MM.1S (cell line): ENCODE measurements at regions not wholly inside any gene's neighbourhood (a gene's known extent, or its start where the extent isn't known, plus 50 kb on each side); places are given as distances from the start of the nearest gene placed in this dataset.

ENCODE experiments used
- DNase-seq: peaks from one replicate; pipeline ENCODE4 v3.0.0-alpha.2; 2015
- H2AFZ ChIP-seq: fragments of 300-600 bp; sonication (generic); 2 replicates; pipeline ENCODE4 v1.6.0; 2016; ENCODE audit warnings: antibody characterized with exemption, low read length
- H3F3A ChIP-seq: fragments of 300-600 bp; sonication (generic); 2 replicates; pipeline ENCODE4 v1.6.1; 2016; ENCODE audit warnings: mild to moderate bottlenecking, antibody characterized with exemption, low read length, moderate library complexity, mixed read lengths; ENCODE audit not compliant: insufficient read depth
- H3K27ac ChIP-seq: fragments of 300-600 bp; sonication (generic); 2 replicates; pipeline ENCODE4 v1.5.1; 2016; ENCODE audit warnings: mild to moderate bottlenecking, low read length
- H3K27me3 ChIP-seq: fragments of 300-600 bp; sonication (generic); replicated peaks from 2 replicates; pipeline ENCODE4 v1.6.0; 2016; ENCODE audit warnings: low read length; ENCODE audit not compliant: insufficient read depth
- H3K36me3 ChIP-seq: fragments of 300-600 bp; sonication (generic); replicated peaks from 2 replicates; pipeline ENCODE4 v1.6.1; 2016; ENCODE audit warnings: mild to moderate bottlenecking, low read length, mixed read lengths; ENCODE audit not compliant: insufficient read depth
- H3K4me1 ChIP-seq: fragments of 300-600 bp; sonication (generic); 2 replicates; pipeline ENCODE4 v1.6.1; 2016; ENCODE audit warnings: low read length, mixed read lengths
- H3K4me2 ChIP-seq: fragments of 300-600 bp; sonication (generic); 2 replicates; pipeline ENCODE4 v1.6.0; 2016; ENCODE audit warnings: low read depth, low read length
- H3K4me3 ChIP-seq: fragments of 300-600 bp; sonication (generic); 2 replicates; pipeline ENCODE4 v1.5.1; 2016; ENCODE audit warnings: low read length, mixed read lengths
- H3K79me2 ChIP-seq: fragments of 300-600 bp; sonication (generic); 2 replicates; pipeline ENCODE4 v1.6.1; 2016; ENCODE audit warnings: mixed run types, low read length, mixed read lengths
- H3K9ac ChIP-seq: fragments of 300-600 bp; sonication (generic); 2 replicates; pipeline ENCODE4 v1.6.1; 2016; ENCODE audit warnings: low read length, mixed read lengths
- H3K9me2 ChIP-seq: fragments of 300-600 bp; sonication (generic); replicated peaks from 2 replicates; pipeline ENCODE4 v1.6.1; 2016; ENCODE audit warnings: mild to moderate bottlenecking, low read length, mixed read lengths; ENCODE audit not compliant: insufficient read depth
- H3K9me3 ChIP-seq: fragments of 300-600 bp; sonication (generic); replicated peaks from 2 replicates; pipeline ENCODE4 v1.6.1; 2016; ENCODE audit warnings: mild to moderate bottlenecking, low read length, mixed read lengths; ENCODE audit not compliant: insufficient read depth
- H4K20me1 ChIP-seq: fragments of 300-600 bp; sonication (generic); 2 replicates; pipeline ENCODE4 v1.6.1; 2016; ENCODE audit warnings: mild to moderate bottlenecking, low read length, moderate library complexity, mixed read lengths; ENCODE audit not compliant: insufficient read depth
- EZH2 ChIP-seq: fragments of 300-600 bp; sonication (generic); optimal IDR thresholded peaks from 2 replicates; pipeline ENCODE3; 2017; ENCODE audit warnings: low read depth, mild to moderate bottlenecking, antibody characterized with exemption, low read length, mixed read lengths
- EZH2phosphoT487 ChIP-seq: fragments of 300-600 bp; sonication (generic); IDR thresholded peaks from 2 replicates; pipeline ENCODE4 v1.6.1; 2018; ENCODE audit warnings: antibody characterized with exemption, low read length
- TF ChIP-seq, protein P1 (sequence below): fragments of 300-600 bp; sonication (generic); IDR thresholded peaks from 2 replicates; pipeline ENCODE4 v1.5.1; 2016; ENCODE audit warnings: antibody characterized with exemption, low read length, mixed read lengths

DNA sequence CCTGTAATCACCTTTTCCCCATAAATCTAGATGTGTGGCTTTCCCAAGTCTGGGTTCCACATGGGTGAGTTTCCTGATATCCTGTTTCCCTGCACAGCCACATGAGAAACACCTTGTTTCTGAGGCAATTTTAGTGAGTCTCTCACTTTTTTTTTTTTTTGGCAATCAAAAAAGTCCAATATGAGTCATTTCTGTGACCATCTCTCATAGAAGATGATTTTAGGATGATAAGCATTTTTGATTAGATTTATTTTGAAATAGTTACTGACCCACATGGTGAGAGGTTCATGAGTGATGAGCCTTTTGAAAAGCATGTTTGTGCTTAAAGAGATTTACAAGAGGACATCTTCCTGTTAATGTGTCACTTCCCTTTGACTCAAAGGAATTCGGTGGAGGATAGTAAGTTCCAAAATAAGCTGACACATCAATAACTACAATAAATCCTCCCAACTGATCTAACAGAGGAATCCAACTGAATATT lies 464.0 kb downstream of the INHBA start:
- Histone ChIP-seq H3K27ac (no peak overlapping the region), H3F3A (no peaks in the 10 kb centered on the region), H3K4me3 (no peak overlapping the region), H3K9ac (no peak overlapping the region), H4K20me1 (no peaks in the 10 kb centered on the region), H3K9me3 (no peaks in the 10 kb centered on the region), H3K4me2 (no peak overlapping the region), H3K27me3 (no peaks in the 10 kb centered on the region), H3K79me2 (no peaks in the 10 kb centered on the region), H2AFZ (no peak overlapping the region), H3K36me3 (no peaks in the 10 kb centered on the region), H3K4me1 (no peaks in the 10 kb centered on the region), H3K9me2 (no peaks in the 10 kb centered on the region)
- TF ChIP-seq EZH2phosphoT487 (no peak), EZH2 (no peak)
- TF ChIP-seq, protein P1, sequence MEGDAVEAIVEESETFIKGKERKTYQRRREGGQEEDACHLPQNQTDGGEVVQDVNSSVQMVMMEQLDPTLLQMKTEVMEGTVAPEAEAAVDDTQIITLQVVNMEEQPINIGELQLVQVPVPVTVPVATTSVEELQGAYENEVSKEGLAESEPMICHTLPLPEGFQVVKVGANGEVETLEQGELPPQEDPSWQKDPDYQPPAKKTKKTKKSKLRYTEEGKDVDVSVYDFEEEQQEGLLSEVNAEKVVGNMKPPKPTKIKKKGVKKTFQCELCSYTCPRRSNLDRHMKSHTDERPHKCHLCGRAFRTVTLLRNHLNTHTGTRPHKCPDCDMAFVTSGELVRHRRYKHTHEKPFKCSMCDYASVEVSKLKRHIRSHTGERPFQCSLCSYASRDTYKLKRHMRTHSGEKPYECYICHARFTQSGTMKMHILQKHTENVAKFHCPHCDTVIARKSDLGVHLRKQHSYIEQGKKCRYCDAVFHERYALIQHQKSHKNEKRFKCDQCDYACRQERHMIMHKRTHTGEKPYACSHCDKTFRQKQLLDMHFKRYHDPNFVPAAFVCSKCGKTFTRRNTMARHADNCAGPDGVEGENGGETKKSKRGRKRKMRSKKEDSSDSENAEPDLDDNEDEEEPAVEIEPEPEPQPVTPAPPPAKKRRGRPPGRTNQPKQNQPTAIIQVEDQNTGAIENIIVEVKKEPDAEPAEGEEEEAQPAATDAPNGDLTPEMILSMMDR: no peak
- no peak for DNase-seq

DNA sequence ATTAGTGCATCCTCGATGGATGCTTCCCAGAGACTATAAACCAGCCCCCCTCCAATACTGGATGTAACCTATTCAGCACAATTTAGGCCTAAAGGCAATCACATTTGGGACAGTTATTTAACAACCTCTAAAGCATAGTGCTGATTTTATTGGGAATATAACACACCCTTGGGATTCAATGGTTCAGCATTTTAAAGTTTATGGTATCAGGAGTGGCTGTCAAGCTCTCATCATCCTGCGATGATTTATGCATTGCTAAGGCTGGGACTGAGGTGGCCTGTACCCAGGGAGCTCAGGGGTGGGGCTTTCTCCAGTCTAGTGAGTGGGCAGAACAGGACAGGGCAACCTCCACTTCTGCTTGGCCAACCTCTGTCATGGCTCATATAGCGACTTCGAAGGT lies 464.9 kb downstream of the INHBA start:
- no peaks in the 10 kb centered on the region for H3K9me2 ChIP-seq
- no peaks in the 10 kb centered on the region for H4K20me1 ChIP-seq
- no peaks in the 10 kb centered on the region for H3K79me2 ChIP-seq
- TF ChIP-seq, protein P1: no peak
- TF ChIP-seq EZH2: no peak
- TF ChIP-seq EZH2phosphoT487: no peak
- H3K4me2 ChIP-seq: no peak overlapping the region
- H3K9me3 ChIP-seq: no peaks in the 10 kb centered on the region
- H2AFZ ChIP-seq: no peak overlapping the region
- no peak overlapping the region for H3K4me3 ChIP-seq
- DNase-seq: no peak
- no peaks in the 10 kb centered on the region for H3K36me3 ChIP-seq
- H3K9ac ChIP-seq: no peak overlapping the region
- no peaks in the 10 kb centered on the region for H3K27me3 ChIP-seq
- no peaks in the 10 kb centered on the region for H3F3A ChIP-seq
- no peaks in the 10 kb centered on the region for H3K4me1 ChIP-seq
- H3K27ac ChIP-seq: no peak overlapping the region

DNA sequence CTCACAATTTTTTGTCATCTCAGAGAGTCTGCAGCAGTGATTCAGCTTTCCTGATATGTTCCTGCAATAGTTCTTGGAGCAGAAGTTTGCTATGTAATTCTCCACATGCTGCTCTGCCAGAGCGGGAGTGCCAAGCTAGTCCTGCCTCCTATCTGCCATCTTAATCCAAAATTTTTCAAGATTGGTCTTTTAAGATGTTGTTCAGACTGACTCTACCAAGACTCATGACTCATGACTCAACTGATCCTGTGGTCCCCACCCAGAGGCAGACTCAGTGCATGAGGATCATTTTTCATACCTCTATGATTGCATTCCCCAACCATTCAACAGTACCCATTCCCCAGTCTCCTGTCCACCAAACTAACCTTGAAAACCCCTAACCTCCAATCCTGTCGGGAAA lies 470.8 kb downstream of the INHBA start:
- Histone ChIP-seq H3K9me3 (no peaks in the 10 kb centered on the region), H3K79me2 (no peaks in the 10 kb centered on the region), H4K20me1 (no peaks in the 10 kb centered on the region), H3K27me3 (no peaks in the 10 kb centered on the region), H3K4me2 (no peak overlapping the region), H3K9ac (no peak overlapping the region), H3K9me2 (no peaks in the 10 kb centered on the region), H3K27ac (no peak overlapping the region), H3K4me3 (no peak overlapping the region), H2AFZ (no peak overlapping the region), H3K36me3 (no peaks in the 10 kb centered on the region), H3F3A (no peaks in the 10 kb centered on the region), H3K4me1 (no peaks in the 10 kb centered on the region)
- TF ChIP-seq, protein P1: no peak
- no peak for TF ChIP-seq EZH2
- TF ChIP-seq EZH2phosphoT487: no peak
- no peak for DNase-seq
